H1 (cell line): ENCODE measurements at regions not wholly inside any gene's neighbourhood (a gene's known extent, or its start where the extent isn't known, plus 50 kb on each side); places are given as distances from the start of the nearest gene placed in this dataset.
"Not testable (repeated sequence)": the region's sequence is repeated elsewhere in the genome, so short reads cannot be mapped to it uniquely, and the experiment has no call there.

Source experiments
- CTCF ChIP-seq, 3 experiments: IDR thresholded peaks; 1 replicate in 2 of 3; 2 replicates in 1 of 3; pipeline versions ENCODE4 v1.5.1 to v1.6.1; 2011; ENCODE audit warnings: low read length in 3 of 3, mild to moderate bottlenecking in 3 of 3, inconsistent platforms in 2 of 3, low read depth in 1 of 3, moderate library complexity in 1 of 3; ENCODE audit not compliant: insufficient read depth in 1 of 3; ENCODE audit errors: control extremely low read depth in 1 of 3
- EP300 ChIP-seq, 2 experiments: IDR thresholded peaks; 1 replicate in 1 of 2; 2 replicates in 1 of 2; pipeline ENCODE4 v1.6.1; 2011 to 2012; ENCODE audit warnings: low read depth in 2 of 2, low read length in 2 of 2, mild to moderate bottlenecking in 2 of 2, borderline replicate concordance in 1 of 2, inconsistent platforms in 1 of 2, moderate library complexity in 1 of 2
- TEAD4 ChIP-seq: IDR thresholded peaks from 2 replicates; pipeline ENCODE4 v1.6.1; 2012; ENCODE audit warnings: low read depth, low read length, inconsistent platforms, mixed read lengths
- USF2 ChIP-seq: IDR thresholded peaks from 2 replicates; pipeline ENCODE4 v1.6.1; 2011; ENCODE audit warnings: low read length, improper control_type of control experiment

- TF ChIP-seq CTCF (IDR thresholded peaks at IDR 0.05; ENCODE audit: control extremely low read depth in 1 of 3, insufficient read depth in 1 of 3, low read depth in 1 of 3, low read length in 3 of 3); USF2; TEAD4; EP300 (IDR thresholded peaks at IDR 0.05; ENCODE audit: borderline replicate concordance in 1 of 2, low read depth in 2 of 2, low read length in 2 of 2): not testable (repeated sequence)
These were observed 219.8 kb upstream of the VLDLR start for GRCh38 chr9:2401746-2402145.
